HG03159 (cell line): ENCODE measurements at regions not wholly inside any gene's neighbourhood (a gene's known extent, or its start where the extent isn't known, plus 50 kb on each side); places are given as distances from the start of the nearest gene placed in this dataset.

ENCODE experiments used
- ATAC-seq: cut with Tn5 transposase; IDR thresholded peaks from one replicate; pipeline ENCODE4 v1.9.1; 2021; ENCODE audit warnings: mild to moderate bottlenecking, moderate library complexity; ENCODE audit not compliant: unreplicated experiment

- ATAC-seq = no peak
Measured at GRCh38 chr13:37944081-37944868, 74.7 kb upstream of the TRPC4 start.

GRCh38 chr13:37942929-37943328 is 73.4 kb upstream of the TRPC4 start:
- no peak for ATAC-seq

- ATAC-seq = no peak
Measured at GRCh38 chr13:37934339-37935191, 65.0 kb upstream of the TRPC4 start.

- no peak for ATAC-seq
Measured at GRCh38 chr13:37929308-37929707, 59.7 kb upstream of the TRPC4 start.

- ATAC-seq = no peak
Measured at GRCh38 chr13:37927561-37927960, 58.0 kb upstream of the TRPC4 start.

- no peak for ATAC-seq
Measured at GRCh38 chr13:37925878-37926473, 56.4 kb upstream of the TRPC4 start.

- ATAC-seq = no peak
Measured at GRCh38 chr13:37923236-37923635, 53.7 kb upstream of the TRPC4 start.

- ATAC-seq = no peak
Measured at GRCh38 chr13:37919329-37919880, 49.8 kb upstream of the TRPC4 start.
